HG02571 (cell line): ENCODE measurements at regions not wholly inside any gene's neighbourhood (a gene's known extent, or its start where the extent isn't known, plus 50 kb on each side); places are given as distances from the start of the nearest gene placed in this dataset.

ENCODE experiments used
- ATAC-seq: cut with Tn5 transposase; IDR thresholded peaks from one replicate; pipeline ENCODE4 v1.9.1; 2021; ENCODE audit warnings: mild to moderate bottlenecking, moderate library complexity; ENCODE audit not compliant: unreplicated experiment

GRCh38 chr4:155523358-155523757 lies 143.3 kb upstream of the GUCY1A1 start:
- ATAC-seq = no peak

- no peak for ATAC-seq
These were observed 144.4 kb upstream of the GUCY1A1 start for GRCh38 chr4:155522201-155522600.

- no peak for ATAC-seq
These were observed 144.6 kb upstream of the MAP9 start for GRCh38 chr4:155521382-155521781.

GRCh38 chr4:155515444-155516075 lies 138.8 kb upstream of the MAP9 start:
- ATAC-seq = no peak

GRCh38 chr4:155514628-155515027 lies 137.9 kb upstream of the MAP9 start:
- no peak for ATAC-seq

- no peak for ATAC-seq
These were observed 136.1 kb upstream of the MAP9 start for GRCh38 chr4:155512817-155513216.

GRCh38 chr4:155512046-155512445 lies 135.3 kb upstream of the MAP9 start:
- ATAC-seq = no peak

GRCh38 chr4:155510771-155511170 lies 134.0 kb upstream of the MAP9 start:
- no peak for ATAC-seq

GRCh38 chr4:155509555-155509954 lies 132.8 kb upstream of the MAP9 start:
- ATAC-seq = no peak

GRCh38 chr4:155506745-155507144 lies 130.0 kb upstream of the MAP9 start:
- ATAC-seq = no peak

GRCh38 chr4:155505321-155505720 lies 128.6 kb upstream of the MAP9 start:
- ATAC-seq = no peak

GRCh38 chr4:155497306-155497705 lies 120.5 kb upstream of the MAP9 start:
- ATAC-seq = no peak

GRCh38 chr4:155496294-155496626 lies 119.5 kb upstream of the MAP9 start:
- no peak for ATAC-seq

- no peak for ATAC-seq
These were observed 119.0 kb upstream of the MAP9 start for GRCh38 chr4:155495572-155496293.

- ATAC-seq = no peak
These were observed 117.4 kb upstream of the MAP9 start for GRCh38 chr4:155494037-155494718.

GRCh38 chr4:155491336-155492120 lies 114.8 kb upstream of the MAP9 start:
- ATAC-seq = peak; percentile 92

- no peak for ATAC-seq
These were observed 112.5 kb upstream of the MAP9 start for GRCh38 chr4:155489271-155489670.

GRCh38 chr4:155488691-155489090 lies 111.9 kb upstream of the MAP9 start:
- no peak for ATAC-seq

- no peak for ATAC-seq
These were observed 110.4 kb upstream of the MAP9 start for GRCh38 chr4:155487210-155487609.

- ATAC-seq = no peak
These were observed 104.4 kb upstream of the MAP9 start for GRCh38 chr4:155481150-155481549.

- ATAC-seq = no peak
These were observed 103.1 kb upstream of the MAP9 start for GRCh38 chr4:155479835-155480234.
